Dendritic cell treated with granulocyte-macrophage colony-stimulating factor and Interleukin-4, amounts not matched to agents 40 ng/mL and 50 ng/mL, for 4 days (primary cell): ENCODE measurements at regions not wholly inside any gene's neighbourhood (a gene's known extent, or its start where the extent isn't known, plus 50 kb on each side); places are given as distances from the start of the nearest gene placed in this dataset.

ENCODE experiments used
- H3K27ac Mint-ChIP-seq: one replicate; pipeline ENCODE4 v1.8.0; 2022; ENCODE audit warnings: mild to moderate bottlenecking, mixed read lengths
- H3K27me3 Mint-ChIP-seq: one replicate; pipeline ENCODE4 v1.8.0; 2022; ENCODE audit warnings: mild to moderate bottlenecking, mixed read lengths
- H3K36me3 Mint-ChIP-seq: one replicate; pipeline ENCODE4 v1.8.0; 2022; ENCODE audit warnings: low read depth, mixed read lengths
- H3K4me1 Mint-ChIP-seq: one replicate; pipeline ENCODE4 v1.8.0; 2022; ENCODE audit warnings: low read depth, mixed read lengths
- H3K4me3 Mint-ChIP-seq: one replicate; pipeline ENCODE4 v1.8.0; 2022; ENCODE audit warnings: mild to moderate bottlenecking, moderate library complexity, mixed read lengths
- H3K9me3 Mint-ChIP-seq: one replicate; pipeline ENCODE4 v1.8.0; 2022; ENCODE audit warnings: mixed read lengths
- intact Hi-C: fragments of 100-400 bp; cut with micrococcal nuclease; formaldehyde crosslinking; loops from one replicate; pipeline ENCODE4 v1.15.0; 2022

GRCh38 chr22:49721211-49721763 is 106.4 kb downstream of the BRD1 start:
- no peaks in the 10 kb centered on the region for H3K9me3 Mint-ChIP-seq
- H3K4me3 Mint-ChIP-seq: no peak overlapping the region
- peaks cover 9% of the 10 kb centered on the region for H3K4me1 Mint-ChIP-seq
- H3K36me3 Mint-ChIP-seq: no peaks in the 10 kb centered on the region
- H3K27ac Mint-ChIP-seq: no peak overlapping the region
- peaks cover 39% of the 10 kb centered on the region for H3K27me3 Mint-ChIP-seq
- intact Hi-C loops: no loop called here

DNA sequence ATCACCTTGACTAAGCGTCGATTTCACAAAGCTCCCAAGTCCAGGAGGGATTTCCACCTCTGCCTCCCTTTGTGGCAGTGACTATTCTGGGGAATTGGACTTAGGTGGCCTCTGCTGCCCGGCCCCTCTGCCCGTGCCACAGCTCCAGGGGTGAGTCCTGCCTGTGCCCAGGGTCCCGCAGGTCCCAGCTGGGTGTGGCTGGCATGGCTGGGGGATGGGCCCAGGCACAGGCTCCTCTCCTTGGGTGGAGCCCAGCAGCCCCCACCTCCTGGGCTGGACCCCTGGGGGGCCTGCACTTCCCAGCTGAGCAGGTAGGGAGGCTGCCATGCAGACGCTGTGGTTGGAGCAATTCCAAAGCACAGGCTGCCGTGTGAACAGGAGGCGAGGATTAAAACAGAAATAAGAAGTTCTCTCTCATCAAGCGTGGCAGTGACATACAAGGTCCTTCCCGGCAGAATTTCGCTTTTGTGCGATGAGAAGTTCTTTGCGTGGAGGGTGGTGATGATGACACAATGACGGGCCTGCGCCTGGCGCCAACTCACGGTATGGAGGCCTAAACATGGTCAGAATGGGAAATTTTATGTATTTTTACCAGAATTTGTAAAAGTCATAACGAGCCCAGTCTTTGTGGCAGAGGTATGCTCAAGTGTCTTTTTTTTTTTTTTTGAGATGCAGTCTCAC is 107.3 kb downstream of the BRD1 start:
- Mint-ChIP-seq H3K9me3 (no peaks in the 10 kb centered on the region), H3K4me1 (peaks cover 9% of the 10 kb centered on the region), H3K27ac (no peak overlapping the region), H3K27me3 (peaks cover 30% of the 10 kb centered on the region), H3K4me3 (no peak overlapping the region), H3K36me3 (no peaks in the 10 kb centered on the region)
- intact Hi-C loops: no loop called here

GRCh38 chr22:49719046-49719445 is 108.6 kb downstream of the BRD1 start:
- peaks cover 3% of the 10 kb centered on the region for H3K4me1 Mint-ChIP-seq
- no peak overlapping the region for H3K4me3 Mint-ChIP-seq
- H3K9me3 Mint-ChIP-seq: no peaks in the 10 kb centered on the region
- peaks cover 19% of the 10 kb centered on the region for H3K27me3 Mint-ChIP-seq
- intact Hi-C loops: no loop called here
- no peak overlapping the region for H3K27ac Mint-ChIP-seq
- H3K36me3 Mint-ChIP-seq: no peaks in the 10 kb centered on the region

GRCh38 chr22:49718396-49718795 is 109.3 kb downstream of the BRD1 start:
- H3K27ac Mint-ChIP-seq: no peak overlapping the region
- H3K9me3 Mint-ChIP-seq: no peaks in the 10 kb centered on the region
- no peaks in the 10 kb centered on the region for H3K36me3 Mint-ChIP-seq
- peaks cover 15% of the 10 kb centered on the region for H3K27me3 Mint-ChIP-seq
- intact Hi-C loops: no loop called here
- no peaks in the 10 kb centered on the region for H3K4me1 Mint-ChIP-seq
- no peak overlapping the region for H3K4me3 Mint-ChIP-seq

DNA sequence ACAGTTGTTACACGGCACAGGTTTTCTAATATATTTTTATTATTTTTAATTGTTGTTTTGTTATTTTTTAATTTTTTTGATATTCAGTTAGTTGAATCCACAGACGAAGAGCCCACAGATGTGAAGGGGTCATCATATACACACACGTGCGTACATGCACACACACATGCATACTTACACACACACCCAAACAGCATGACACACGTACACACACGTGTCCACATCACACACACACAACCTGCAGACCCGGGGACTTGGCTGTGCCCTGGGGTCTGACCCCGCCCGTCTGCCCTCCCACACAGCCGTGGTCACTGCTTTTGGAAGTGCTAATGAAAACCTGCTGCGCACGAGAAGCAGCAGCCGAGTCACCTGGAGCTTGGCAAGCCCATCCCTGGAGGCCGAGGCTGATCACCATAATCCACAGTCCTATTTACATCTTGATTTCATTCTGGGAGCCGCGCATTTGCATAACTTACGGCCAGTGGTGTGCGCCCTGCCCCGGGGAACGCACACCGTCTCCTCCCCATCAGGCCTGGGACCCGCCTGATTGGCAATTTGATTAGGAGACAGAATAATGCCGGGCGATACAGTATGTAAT is 110.3 kb downstream of the BRD1 start:
- no peak overlapping the region for H3K4me3 Mint-ChIP-seq

DNA sequence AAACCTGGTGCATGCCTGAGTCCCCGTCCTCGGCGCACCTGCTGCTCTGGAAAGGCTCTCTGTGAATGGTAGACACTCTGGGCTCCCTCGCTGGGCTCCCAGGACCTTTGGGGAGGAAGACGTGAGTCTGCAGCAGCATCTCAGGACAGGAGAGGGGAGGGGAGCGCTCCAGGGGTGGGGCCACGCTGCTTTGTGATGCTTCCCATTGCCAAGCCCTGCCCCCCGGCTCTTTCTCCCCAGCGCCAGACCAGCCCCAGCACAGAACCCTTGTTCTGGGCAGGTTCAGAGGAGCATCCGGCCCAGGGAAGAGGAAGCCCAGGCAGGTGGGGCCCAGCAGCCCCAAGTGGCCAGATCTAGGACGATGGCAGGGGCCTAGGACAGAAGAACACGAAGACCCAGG is 111.2 kb downstream of the BRD1 start:
- Mint-ChIP-seq H3K4me3 (no peak overlapping the region), H3K36me3 (no peaks in the 10 kb centered on the region), H3K9me3 (no peaks in the 10 kb centered on the region), H3K27me3 (peaks cover 14% of the 10 kb centered on the region), H3K27ac (no peak overlapping the region), H3K4me1 (no peaks in the 10 kb centered on the region)
- intact Hi-C loops: no loop called here

More for the DNA sequence above, 110.3 kb downstream of the BRD1 start:
- Mint-ChIP-seq H3K27ac (no peak overlapping the region), H3K9me3 (no peaks in the 10 kb centered on the region), H3K4me1 (no peaks in the 10 kb centered on the region), H3K36me3 (no peaks in the 10 kb centered on the region), H3K27me3 (peaks cover 11% of the 10 kb centered on the region)
- intact Hi-C loops: no loop called here

DNA sequence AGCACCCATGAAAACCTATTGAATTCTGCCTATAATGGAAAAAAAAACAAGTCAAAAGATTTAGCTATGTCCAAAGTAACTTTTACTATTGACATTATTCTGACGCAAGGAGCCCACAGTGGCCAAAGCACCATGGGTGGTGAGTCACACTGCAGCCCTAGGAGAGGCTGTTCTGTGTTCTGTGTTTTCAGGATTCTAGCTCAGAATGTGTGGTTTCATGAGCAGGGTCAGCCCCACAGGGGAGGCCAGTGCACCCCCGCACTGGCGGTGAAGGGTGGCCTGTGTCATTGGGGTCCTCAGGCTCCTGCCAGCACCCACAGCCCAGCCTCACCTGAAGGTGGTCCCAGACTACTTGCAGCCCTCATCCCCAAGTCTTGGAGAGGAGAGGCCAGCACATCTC is 112.2 kb downstream of the BRD1 start:
- H3K27me3 Mint-ChIP-seq: peaks cover 17% of the 10 kb centered on the region
- no peaks in the 10 kb centered on the region for H3K36me3 Mint-ChIP-seq
- no peak overlapping the region for H3K27ac Mint-ChIP-seq
- no peak overlapping the region for H3K4me3 Mint-ChIP-seq
- H3K9me3 Mint-ChIP-seq: no peaks in the 10 kb centered on the region
- H3K4me1 Mint-ChIP-seq: no peaks in the 10 kb centered on the region
- intact Hi-C loops: no loop called here

GRCh38 chr22:49713003-49713402 is 114.7 kb downstream of the BRD1 start:
- no peaks in the 10 kb centered on the region for H3K4me1 Mint-ChIP-seq
- H3K27ac Mint-ChIP-seq: no peak overlapping the region
- no peak overlapping the region for H3K4me3 Mint-ChIP-seq
- intact Hi-C loops: no loop called here
- H3K9me3 Mint-ChIP-seq: no peaks in the 10 kb centered on the region
- no peaks in the 10 kb centered on the region for H3K36me3 Mint-ChIP-seq
- H3K27me3 Mint-ChIP-seq: peaks cover 20% of the 10 kb centered on the region

DNA sequence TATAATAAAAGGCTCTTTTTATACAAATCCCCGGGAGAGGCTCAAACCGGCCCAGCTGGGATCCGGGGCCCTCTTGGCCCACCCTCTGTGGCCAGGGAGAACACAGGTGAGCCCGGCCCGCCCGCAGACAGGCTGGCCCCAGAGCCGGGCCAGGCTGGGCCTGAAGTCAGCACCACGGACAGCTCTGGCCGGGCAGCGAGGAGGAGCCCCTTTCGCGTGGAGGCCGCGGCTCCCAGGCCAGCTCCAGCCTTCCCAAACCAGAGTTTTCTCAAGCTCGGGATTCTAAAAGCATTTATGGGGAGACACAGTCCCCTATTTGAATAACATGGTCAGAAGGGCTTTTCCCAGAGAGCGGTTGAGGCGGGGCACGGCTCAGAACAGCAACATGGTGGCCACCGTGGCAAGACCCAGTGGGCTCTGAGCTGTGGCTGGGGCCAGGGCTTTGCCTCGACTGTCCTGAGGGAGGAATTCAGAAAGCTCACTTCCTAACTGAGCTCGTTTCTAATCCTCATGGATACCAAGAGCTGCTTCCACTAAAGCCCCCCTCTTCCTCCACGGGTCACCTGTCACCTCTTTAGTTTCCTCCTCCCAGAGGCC is 115.4 kb downstream of the BRD1 start:
- intact Hi-C loops: no loop called here
- Mint-ChIP-seq H3K36me3 (no peaks in the 10 kb centered on the region), H3K27me3 (peaks cover 25% of the 10 kb centered on the region), H3K4me3 (no peak overlapping the region), H3K27ac (no peak overlapping the region), H3K4me1 (no peaks in the 10 kb centered on the region), H3K9me3 (no peaks in the 10 kb centered on the region)

GRCh38 chr22:49710746-49711145 is 116.9 kb downstream of the BRD1 start:
- peaks cover 35% of the 10 kb centered on the region for H3K27me3 Mint-ChIP-seq
- no peaks in the 10 kb centered on the region for H3K36me3 Mint-ChIP-seq
- no peak overlapping the region for H3K27ac Mint-ChIP-seq
- H3K9me3 Mint-ChIP-seq: no peaks in the 10 kb centered on the region
- intact Hi-C loops: no loop called here
- no peak overlapping the region for H3K4me3 Mint-ChIP-seq
- H3K4me1 Mint-ChIP-seq: no peaks in the 10 kb centered on the region

DNA sequence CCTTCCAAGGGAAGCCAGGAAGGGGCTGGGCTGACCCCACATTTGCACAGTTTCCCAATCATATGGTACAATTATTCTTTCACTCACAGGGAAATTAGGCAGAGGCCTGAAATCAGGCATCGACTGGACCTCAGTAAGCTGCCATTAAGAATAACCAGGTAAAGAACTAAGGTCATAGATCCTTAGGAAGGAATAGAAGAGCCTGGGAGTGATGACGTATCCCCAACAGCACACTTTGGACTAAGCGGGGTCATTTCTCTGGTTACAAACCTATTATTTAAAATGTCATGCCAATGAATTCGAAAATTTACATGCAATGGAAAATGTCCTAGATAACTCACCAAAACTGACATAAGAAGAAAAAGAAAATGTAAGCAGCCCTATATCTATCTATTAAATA is 118.2 kb downstream of the BRD1 start:
- H3K9me3 Mint-ChIP-seq: no peaks in the 10 kb centered on the region
- no peaks in the 10 kb centered on the region for H3K36me3 Mint-ChIP-seq
- intact Hi-C loops: no loop called here
- H3K4me1 Mint-ChIP-seq: no peaks in the 10 kb centered on the region
- no peak overlapping the region for H3K4me3 Mint-ChIP-seq
- H3K27me3 Mint-ChIP-seq: peaks cover 47% of the 10 kb centered on the region
- H3K27ac Mint-ChIP-seq: no peak overlapping the region

DNA sequence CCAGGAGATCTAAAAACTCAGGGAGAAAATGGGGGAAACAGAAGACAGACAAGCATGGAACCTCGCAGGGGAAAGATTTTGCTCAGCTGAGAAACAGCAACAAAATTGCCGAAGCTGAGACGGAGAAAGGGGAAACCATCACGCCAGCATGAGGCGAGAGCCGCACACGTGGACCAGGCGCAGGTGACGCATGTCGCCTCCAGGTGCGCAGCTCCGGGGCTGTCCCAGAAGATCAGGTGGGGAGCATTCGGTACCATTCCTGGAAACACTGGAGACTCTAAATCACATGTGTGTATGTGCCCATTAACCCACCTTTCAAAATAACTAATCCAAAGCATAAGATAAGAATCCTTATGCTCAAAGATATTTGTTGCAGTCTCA is 121.7 kb downstream of the BRD1 start:
- intact Hi-C loops: no loop called here
- Mint-ChIP-seq H3K27ac (no peak overlapping the region), H3K9me3 (no peaks in the 10 kb centered on the region), H3K4me1 (no peaks in the 10 kb centered on the region), H3K36me3 (no peaks in the 10 kb centered on the region), H3K27me3 (peaks cover 48% of the 10 kb centered on the region), H3K4me3 (no peak overlapping the region)

- intact Hi-C loops: no loop called here
- Mint-ChIP-seq H3K9me3 (no peaks in the 10 kb centered on the region), H3K36me3 (no peaks in the 10 kb centered on the region), H3K4me1 (no peaks in the 10 kb centered on the region), H3K4me3 (no peak overlapping the region), H3K27ac (no peak overlapping the region), H3K27me3 (peaks cover 48% of the 10 kb centered on the region)
Measured at GRCh38 chr22:49705216-49705971, 122.3 kb downstream of the BRD1 start.
